ENCODE measurements at regions not wholly inside any gene's neighbourhood (a gene's known extent, or its start where the extent isn't known, plus 50 kb on each side); places are given as distances from the start of the nearest gene placed in this dataset.

GRCh38 chr11:92784331-92784730, 185.1 kb upstream of the MTNR1B start:
- Mint-ChIP-seq H3K4me1 (no peaks in the 10 kb centered on the region), H3K27me3 (peaks cover 4% of the 10 kb centered on the region), H3K36me3 (no peaks in the 10 kb centered on the region), H3K4me3 (no peak overlapping the region), H3K27ac (no peak overlapping the region), H3K9me3 (no peaks in the 10 kb centered on the region)
- no peak for DNase-seq

GRCh38 chr11:92787638-92788037, 181.8 kb upstream of the MTNR1B start:
- no peak overlapping the region for H3K4me3 Mint-ChIP-seq
- no peaks in the 10 kb centered on the region for H3K36me3 Mint-ChIP-seq
- no peaks in the 10 kb centered on the region for H3K9me3 Mint-ChIP-seq
- H3K27me3 Mint-ChIP-seq: peaks cover 4% of the 10 kb centered on the region
- H3K4me1 Mint-ChIP-seq: no peaks in the 10 kb centered on the region
- DNase-seq: no peak
- no peak overlapping the region for H3K27ac Mint-ChIP-seq

- H3K27me3 Mint-ChIP-seq: no peaks in the 10 kb centered on the region
Observed at GRCh38 chr11:92789761-92790160, 179.7 kb upstream of the MTNR1B start.

GRCh38 chr11:92790366-92790765, 179.1 kb upstream of the MTNR1B start:
- H3K27ac Mint-ChIP-seq: no peak overlapping the region
- no peak overlapping the region for H3K4me3 Mint-ChIP-seq
- H3K27me3 Mint-ChIP-seq: no peaks in the 10 kb centered on the region
- no peaks in the 10 kb centered on the region for H3K4me1 Mint-ChIP-seq
- no peaks in the 10 kb centered on the region for H3K9me3 Mint-ChIP-seq
- H3K36me3 Mint-ChIP-seq: no peaks in the 10 kb centered on the region
- no peak for DNase-seq

More at GRCh38 chr11:92789761-92790160, 179.7 kb upstream of the MTNR1B start:
- DNase-seq: no peak
- no peaks in the 10 kb centered on the region for H3K4me1 Mint-ChIP-seq
- H3K36me3 Mint-ChIP-seq: no peaks in the 10 kb centered on the region
- H3K27ac Mint-ChIP-seq: no peak overlapping the region
- H3K9me3 Mint-ChIP-seq: no peaks in the 10 kb centered on the region
- H3K4me3 Mint-ChIP-seq: no peak overlapping the region

GRCh38 chr11:92790926-92791616, 178.4 kb upstream of the MTNR1B start:
- Mint-ChIP-seq H3K36me3 (no peaks in the 10 kb centered on the region), H3K4me1 (no peaks in the 10 kb centered on the region), H3K4me3 (no peak overlapping the region), H3K9me3 (no peaks in the 10 kb centered on the region), H3K27me3 (no peaks in the 10 kb centered on the region), H3K27ac (no peak overlapping the region)
- no peak for DNase-seq

- no peaks in the 10 kb centered on the region for H3K9me3 Mint-ChIP-seq
- H3K4me1 Mint-ChIP-seq: no peaks in the 10 kb centered on the region
- DNase-seq: no peak
- no peak overlapping the region for H3K4me3 Mint-ChIP-seq
- no peaks in the 10 kb centered on the region for H3K27me3 Mint-ChIP-seq
- no peak overlapping the region for H3K27ac Mint-ChIP-seq
- H3K36me3 Mint-ChIP-seq: no peaks in the 10 kb centered on the region
Observed at GRCh38 chr11:92791886-92792285, 177.6 kb upstream of the MTNR1B start.

GRCh38 chr11:92793189-92793588, 176.3 kb upstream of the MTNR1B start:
- DNase-seq: no peak
- Mint-ChIP-seq H3K4me1 (no peaks in the 10 kb centered on the region), H3K9me3 (no peaks in the 10 kb centered on the region), H3K36me3 (no peaks in the 10 kb centered on the region), H3K4me3 (no peak overlapping the region), H3K27ac (no peak overlapping the region), H3K27me3 (no peaks in the 10 kb centered on the region)

GRCh38 chr11:92794783-92795182, 174.7 kb upstream of the MTNR1B start:
- Mint-ChIP-seq H3K4me3 (no peak overlapping the region), H3K27ac (no peak overlapping the region), H3K4me1 (no peaks in the 10 kb centered on the region), H3K36me3 (no peaks in the 10 kb centered on the region), H3K9me3 (no peaks in the 10 kb centered on the region), H3K27me3 (no peaks in the 10 kb centered on the region)
- no peak for DNase-seq

- Mint-ChIP-seq H3K27me3 (no peaks in the 10 kb centered on the region), H3K4me3 (no peak overlapping the region), H3K4me1 (no peaks in the 10 kb centered on the region)
Observed at GRCh38 chr11:92796744-92797143, 172.7 kb upstream of the MTNR1B start.

GRCh38 chr11:92797874-92798273, 171.6 kb upstream of the MTNR1B start:
- no peak for DNase-seq
- H3K36me3 Mint-ChIP-seq: no peaks in the 10 kb centered on the region
- H3K27ac Mint-ChIP-seq: no peak overlapping the region
- H3K4me3 Mint-ChIP-seq: no peak overlapping the region
- H3K9me3 Mint-ChIP-seq: no peaks in the 10 kb centered on the region
- H3K27me3 Mint-ChIP-seq: no peaks in the 10 kb centered on the region
- no peaks in the 10 kb centered on the region for H3K4me1 Mint-ChIP-seq

More at GRCh38 chr11:92796744-92797143, 172.7 kb upstream of the MTNR1B start:
- H3K9me3 Mint-ChIP-seq: no peaks in the 10 kb centered on the region
- H3K36me3 Mint-ChIP-seq: no peaks in the 10 kb centered on the region
- no peak overlapping the region for H3K27ac Mint-ChIP-seq
- DNase-seq: no peak

- no peak overlapping the region for H3K4me3 Mint-ChIP-seq
- no peak overlapping the region for H3K27ac Mint-ChIP-seq
- H3K4me1 Mint-ChIP-seq: no peaks in the 10 kb centered on the region
- no peak for DNase-seq
- H3K27me3 Mint-ChIP-seq: no peaks in the 10 kb centered on the region
- no peaks in the 10 kb centered on the region for H3K9me3 Mint-ChIP-seq
- no peaks in the 10 kb centered on the region for H3K36me3 Mint-ChIP-seq
Observed at GRCh38 chr11:92801685-92802084, 167.8 kb upstream of the MTNR1B start.

GRCh38 chr11:92802644-92803043, 166.8 kb upstream of the MTNR1B start:
- Mint-ChIP-seq H3K27ac (no peak overlapping the region), H3K4me3 (no peak overlapping the region)

GRCh38 chr11:92803391-92803790, 166.1 kb upstream of the MTNR1B start:
- Mint-ChIP-seq H3K4me1 (no peaks in the 10 kb centered on the region), H3K4me3 (no peak overlapping the region), H3K36me3 (no peaks in the 10 kb centered on the region), H3K9me3 (no peaks in the 10 kb centered on the region), H3K27me3 (no peaks in the 10 kb centered on the region), H3K27ac (no peak overlapping the region)
- no peak for DNase-seq

More at GRCh38 chr11:92802644-92803043, 166.8 kb upstream of the MTNR1B start:
- Mint-ChIP-seq H3K27me3 (no peaks in the 10 kb centered on the region), H3K4me1 (no peaks in the 10 kb centered on the region), H3K9me3 (no peaks in the 10 kb centered on the region), H3K36me3 (no peaks in the 10 kb centered on the region)
- no peak for DNase-seq

- DNase-seq: no peak
- H3K4me1 Mint-ChIP-seq: no peaks in the 10 kb centered on the region
- no peaks in the 10 kb centered on the region for H3K36me3 Mint-ChIP-seq
- H3K4me3 Mint-ChIP-seq: no peak overlapping the region
- H3K9me3 Mint-ChIP-seq: no peaks in the 10 kb centered on the region
- no peak overlapping the region for H3K27ac Mint-ChIP-seq
- no peaks in the 10 kb centered on the region for H3K27me3 Mint-ChIP-seq
Observed at GRCh38 chr11:92804388-92804966, 165.0 kb upstream of the MTNR1B start.

- H3K9me3 Mint-ChIP-seq: no peaks in the 10 kb centered on the region
- no peaks in the 10 kb centered on the region for H3K36me3 Mint-ChIP-seq
- no peak overlapping the region for H3K4me3 Mint-ChIP-seq
- no peak overlapping the region for H3K27ac Mint-ChIP-seq
- no peaks in the 10 kb centered on the region for H3K4me1 Mint-ChIP-seq
- DNase-seq: no peak
- no peaks in the 10 kb centered on the region for H3K27me3 Mint-ChIP-seq
Observed at GRCh38 chr11:92808022-92808421, 161.4 kb upstream of the MTNR1B start.

GRCh38 chr11:92810423-92811064, 158.9 kb upstream of the MTNR1B start:
- Mint-ChIP-seq H3K4me3 (no peak overlapping the region), H3K9me3 (no peaks in the 10 kb centered on the region), H3K36me3 (no peaks in the 10 kb centered on the region), H3K4me1 (no peaks in the 10 kb centered on the region), H3K27ac (no peak overlapping the region), H3K27me3 (no peaks in the 10 kb centered on the region)
- DNase-seq: no peak

All from activated naive CD8-positive, alpha-beta T cell treated with anti-CD3 and anti-CD28 coated beads for 36 hours (primary cell).